Testis (tissue), 2 donors: ENCODE measurements at regions not wholly inside any gene's neighbourhood (a gene's known extent, or its start where the extent isn't known, plus 50 kb on each side); places are given as distances from the start of the nearest gene placed in this dataset.
"Not testable (repeated sequence)": the region's sequence is repeated elsewhere in the genome, so short reads cannot be mapped to it uniquely, and the experiment has no call there.

Experiments used
- DNase-seq: peaks from one replicate; pipeline ENCODE4 v3.0.0-alpha.2; 2019
- H3K27ac ChIP-seq, 2 donors: fragments of 200-600 bp; sonication (generic); one replicate each; pipeline ENCODE4 v1.5.1; 2019
- H3K27me3 ChIP-seq: fragments of 200-600 bp; sonication (generic); one replicate; pipeline ENCODE4 v1.5.1; 2019
- H3K36me3 ChIP-seq: fragments of 200-600 bp; sonication (generic); one replicate; pipeline ENCODE4 v1.5.1; 2017; ENCODE audit warnings: low read depth; ENCODE audit errors: missing control alignments
- H3K4me1 ChIP-seq: fragments of 200-600 bp; sonication (generic); one replicate; pipeline ENCODE4 v1.5.1; 2019
- H3K4me3 ChIP-seq, 2 donors: fragments of 200-600 bp; sonication (generic); one replicate each; pipeline ENCODE4 v1.5.1; 2017 to 2019
- H3K9me3 ChIP-seq: fragments of 200-600 bp; sonication (generic); one replicate; pipeline ENCODE4 v1.5.1; 2017
- POLR2A ChIP-seq: fragments of 450-650 bp; IDR thresholded peaks from one replicate; pipeline ENCODE4 v1.6.1; 2017; ENCODE audit warnings: antibody characterized with exemption, mild to moderate bottlenecking, moderate library complexity
- WGBS, 2 donors: methylation state at CpG; one replicate each; pipeline ENCODE4 v1.1.5; 2018; 5-methylcytosine and 5-hydroxymethylcytosine counted together
- intact Hi-C: fragments of 100-400 bp; cut with DNase I; formaldehyde crosslinking; loops from one replicate; pipeline ENCODE4 v1.15.1; 2023; ENCODE audit warnings: low total_unique reads
- TF ChIP-seq, protein P1 (sequence below), 3 experiments: fragments of 450-650 bp in 2 of 3; fragments of 200-600 bp in 1 of 3; sonication (generic) in 1 of 3; IDR thresholded peaks; one replicate each; pipeline ENCODE4 v1.5.1; 2016 to 2019; ENCODE audit warnings: antibody characterized with exemption in 3 of 3, mild to moderate bottlenecking in 2 of 3, moderate library complexity in 1 of 3

- Histone ChIP-seq H3K27ac (no peak overlapping the region), H3K4me3 (no peak overlapping the region), H3K27me3 (no peaks in the 10 kb centered on the region), H3K4me1 (peaks cover 12% of the 10 kb centered on the region), H3K9me3 (no peaks in the 10 kb centered on the region), H3K36me3 (no peaks in the 10 kb centered on the region)
- intact Hi-C loops, result no loop called here
- 58 to 61% methylated on average over 19 to 20 of the region's 20 CpGs for WGBS, 2 donors
- DNase-seq, result peak; percentile 48
- TF ChIP-seq, protein P1, sequence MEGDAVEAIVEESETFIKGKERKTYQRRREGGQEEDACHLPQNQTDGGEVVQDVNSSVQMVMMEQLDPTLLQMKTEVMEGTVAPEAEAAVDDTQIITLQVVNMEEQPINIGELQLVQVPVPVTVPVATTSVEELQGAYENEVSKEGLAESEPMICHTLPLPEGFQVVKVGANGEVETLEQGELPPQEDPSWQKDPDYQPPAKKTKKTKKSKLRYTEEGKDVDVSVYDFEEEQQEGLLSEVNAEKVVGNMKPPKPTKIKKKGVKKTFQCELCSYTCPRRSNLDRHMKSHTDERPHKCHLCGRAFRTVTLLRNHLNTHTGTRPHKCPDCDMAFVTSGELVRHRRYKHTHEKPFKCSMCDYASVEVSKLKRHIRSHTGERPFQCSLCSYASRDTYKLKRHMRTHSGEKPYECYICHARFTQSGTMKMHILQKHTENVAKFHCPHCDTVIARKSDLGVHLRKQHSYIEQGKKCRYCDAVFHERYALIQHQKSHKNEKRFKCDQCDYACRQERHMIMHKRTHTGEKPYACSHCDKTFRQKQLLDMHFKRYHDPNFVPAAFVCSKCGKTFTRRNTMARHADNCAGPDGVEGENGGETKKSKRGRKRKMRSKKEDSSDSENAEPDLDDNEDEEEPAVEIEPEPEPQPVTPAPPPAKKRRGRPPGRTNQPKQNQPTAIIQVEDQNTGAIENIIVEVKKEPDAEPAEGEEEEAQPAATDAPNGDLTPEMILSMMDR (IDR thresholded peaks at IDR 0.05), result no peak
These were observed 199.7 kb downstream of the CTTN start for GRCh38 chr11:70597751-70598625.

GRCh38 chr11:70600911-70601415, 202.6 kb downstream of the CTTN start:
- H3K36me3 ChIP-seq, intact Hi-C loops, H3K9me3 ChIP-seq, H3K4me3 ChIP-seq, DNase-seq, H3K27me3 ChIP-seq, H3K27ac ChIP-seq: not testable (repeated sequence)
- WGBS, 2 donors, result 89 to 90% methylated on average over 7 of the region's 7 CpGs
- peaks cover 20% of the 10 kb centered on the region for H3K4me1 ChIP-seq

DNA sequence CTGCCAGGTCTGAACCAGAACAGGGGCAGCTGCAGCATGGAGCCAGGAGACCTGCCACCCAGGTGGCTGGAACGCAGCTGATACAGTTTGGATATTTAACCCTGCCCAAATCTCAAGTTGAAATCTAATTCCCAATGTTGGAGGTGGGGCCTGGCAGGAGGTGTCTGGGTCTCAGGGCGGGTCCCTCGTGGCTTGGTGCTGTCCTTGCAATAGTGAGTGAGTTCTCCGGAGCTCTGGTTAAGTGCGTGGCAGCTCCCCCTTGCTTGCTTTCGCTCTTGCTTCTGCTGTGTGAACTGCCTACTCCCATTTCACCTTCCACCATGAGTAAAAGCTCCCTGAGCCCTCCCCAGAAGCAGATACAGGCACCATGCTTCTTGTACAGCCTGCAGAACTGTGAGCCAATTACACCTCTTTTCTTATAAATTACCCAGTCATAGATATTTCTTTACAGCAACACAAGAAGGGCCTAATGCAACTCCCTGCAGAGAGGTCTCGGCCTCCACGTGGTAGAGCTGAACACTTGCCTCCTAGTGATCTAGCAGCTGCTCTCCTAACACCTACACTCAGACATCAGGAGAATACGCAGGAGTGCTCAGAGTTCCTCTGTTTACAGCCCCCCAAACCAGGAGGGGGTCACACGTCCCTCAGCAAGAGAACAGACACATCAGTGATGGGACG, 203.7 kb downstream of the CTTN start:
- no peaks in the 10 kb centered on the region for H3K27me3 ChIP-seq
- H3K27ac ChIP-seq, result no peak overlapping the region
- H3K4me1 ChIP-seq, result peaks cover 19% of the 10 kb centered on the region
- intact Hi-C loops, result no loop called here
- WGBS, 2 donors, result 78 to 80% methylated on average over 11 of the region's 11 CpGs
- TF ChIP-seq, protein P1 (IDR thresholded peaks at IDR 0.05), result no peak
- TF ChIP-seq POLR2A, result no peak
- no peaks in the 10 kb centered on the region for H3K9me3 ChIP-seq
- no peak overlapping the region for H3K4me3 ChIP-seq
- H3K36me3 ChIP-seq, result no peaks in the 10 kb centered on the region
- DNase-seq, result no peak

DNA sequence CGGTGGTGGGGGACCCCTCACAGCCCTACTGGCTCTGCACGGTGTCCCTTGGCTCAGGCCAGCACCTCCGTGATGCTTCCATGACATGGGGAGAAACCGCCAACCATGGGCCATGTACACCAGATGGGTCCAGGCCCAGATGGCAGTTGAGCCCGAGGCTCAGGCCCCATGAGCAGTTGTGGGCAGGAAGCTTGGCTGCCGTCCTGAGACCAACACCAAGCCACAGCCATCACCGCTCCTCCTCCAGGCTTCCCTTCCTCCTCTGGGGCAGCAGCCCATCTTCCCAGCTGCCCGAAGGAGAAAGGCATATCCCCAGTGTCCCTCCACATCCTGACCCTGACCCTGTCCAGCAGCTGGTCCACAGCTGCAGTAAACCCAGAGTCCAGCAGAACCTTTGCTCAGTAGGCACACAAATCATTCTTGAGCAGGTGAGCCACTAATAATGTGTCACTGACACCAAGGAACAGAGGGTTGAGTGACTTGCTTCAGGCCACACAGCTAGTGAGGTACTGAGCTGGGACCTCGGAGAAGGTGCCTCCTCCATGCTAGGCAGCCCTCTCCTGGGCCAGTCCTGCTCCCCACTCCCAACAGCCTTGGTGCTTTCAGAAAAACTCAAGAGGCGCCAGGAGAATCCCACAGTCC, 204.9 kb downstream of the CTTN start:
- Histone ChIP-seq H3K4me3 (no peak overlapping the region), H3K4me1 (peaks cover 9% of the 10 kb centered on the region), H3K27ac (no peak overlapping the region), H3K27me3 (no peaks in the 10 kb centered on the region), H3K36me3 (no peaks in the 10 kb centered on the region), H3K9me3 (no peaks in the 10 kb centered on the region)
- intact Hi-C loops, result no loop called here
- no peak for TF ChIP-seq POLR2A
- TF ChIP-seq, protein P1 (IDR thresholded peaks at IDR 0.05), result no peak
- WGBS, 2 donors, result 64 to 100% methylated on average over 1 to 10 of the region's 10 CpGs
- no peak for DNase-seq

GRCh38 chr11:70603756-70604211, 205.5 kb downstream of the CTTN start:
- Histone ChIP-seq H3K27me3 (no peaks in the 10 kb centered on the region), H3K4me3 (no peak overlapping the region), H3K4me1 (peaks cover 9% of the 10 kb centered on the region), H3K36me3 (no peaks in the 10 kb centered on the region), H3K9me3 (no peaks in the 10 kb centered on the region), H3K27ac (peak overlapping the region in 1 of 2 donors; percentile 23)
- intact Hi-C loops, result no loop called here
- no peak for TF ChIP-seq POLR2A
- TF ChIP-seq, protein P1 (IDR thresholded peaks at IDR 0.05), result no peak
- WGBS, 2 donors, result 51 to 70% methylated on average over 2 to 9 of the region's 9 CpGs
- peak; percentile 46 for DNase-seq
